SK-N-MC (cell line): ENCODE measurements at regions not wholly inside any gene's neighbourhood (a gene's known extent, or its start where the extent isn't known, plus 50 kb on each side); places are given as distances from the start of the nearest gene placed in this dataset.
A peak's percentile ranks its signal among the peaks of the same experiment; 100 is the strongest.

Experiments
- DNase-seq: peaks from one replicate; pipeline ENCODE4 v3.0.0-alpha.2; 2011; ENCODE audit warnings: low read depth, low spot score
- H3K27ac ChIP-seq: fragments of 200-600 bp; sonication (generic); 2 replicates; pipeline ENCODE4 v1.5.1; 2016; ENCODE audit warnings: mixed run types
- H3K36me3 ChIP-seq: fragments of 200-600 bp; sonication (generic); 2 replicates; pipeline ENCODE4 v1.6.1; 2017; ENCODE audit warnings: antibody characterized with exemption, low read length, mixed read lengths; ENCODE audit not compliant: insufficient read depth
- H3K4me3 ChIP-seq: fragments of 200-600 bp; sonication (generic); 2 replicates; pipeline ENCODE4 v1.5.1; 2016
- H3K9ac ChIP-seq: fragments of 200-600 bp; sonication (generic); 2 replicates; pipeline ENCODE4 v1.8.0; 2017; ENCODE audit warnings: mixed run types, mixed read lengths; ENCODE audit not compliant: insufficient read length
- H3K9me3 ChIP-seq: fragments of 200-600 bp; sonication (generic); 2 replicates; pipeline ENCODE4 v1.6.1; 2017; ENCODE audit warnings: low read depth, mild to moderate bottlenecking, antibody characterized with exemption, low read length, moderate library complexity, mixed read lengths
- EZH2 ChIP-seq: fragments of 200-600 bp; sonication (generic); IDR thresholded peaks from one replicate; pipeline ENCODE4 v1.6.1; 2017; ENCODE audit warnings: antibody characterized with exemption
- FOXP2 ChIP-seq: optimal IDR thresholded peaks from 2 replicates; pipeline ENCODE3; 2011; ENCODE audit warnings: mild to moderate bottlenecking, moderate library complexity; ENCODE audit not compliant: insufficient read depth; ENCODE audit errors: extremely low read length, control extremely low read depth
- POLR2AphosphoS5 ChIP-seq: IDR thresholded peaks from 2 replicates; pipeline ENCODE4 v1.6.1; 2012; ENCODE audit warnings: mild to moderate bottlenecking, low read depth, low read length, borderline replicate concordance

DNA sequence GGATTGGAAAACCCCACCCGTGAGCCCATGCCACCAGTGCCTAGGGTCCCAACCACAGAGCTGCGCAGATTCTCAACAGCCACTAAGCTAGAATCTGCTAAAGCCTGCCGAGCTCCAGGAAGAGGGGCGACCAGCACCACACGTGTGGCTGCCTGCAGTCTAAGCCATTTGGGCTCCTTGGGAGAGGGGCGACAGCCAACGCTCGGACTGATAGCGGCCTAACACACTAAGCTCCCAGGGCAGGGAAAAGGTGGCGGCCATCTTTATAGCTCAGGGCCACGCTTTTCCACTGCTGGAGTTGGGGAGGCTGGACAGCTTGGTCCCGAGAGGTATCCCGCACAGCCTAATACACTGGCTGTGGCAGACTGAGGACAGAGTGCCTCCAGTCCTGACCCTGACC lies 631.8 kb downstream of the CETN3 start:
- DNase-seq = no peak
- no peak overlapping the region for H3K27ac ChIP-seq
- no peaks in the 10 kb centered on the region for H3K36me3 ChIP-seq
- no peak overlapping the region for H3K9ac ChIP-seq
- TF ChIP-seq FOXP2 (no peak), EZH2 (no peak), POLR2AphosphoS5 (no peak)
- H3K9me3 ChIP-seq = no peaks in the 10 kb centered on the region
- no peak overlapping the region for H3K4me3 ChIP-seq

- Histone ChIP-seq H3K9me3 (no peaks in the 10 kb centered on the region), H3K36me3 (no peaks in the 10 kb centered on the region), H3K4me3 (no peak overlapping the region), H3K9ac (no peak overlapping the region), H3K27ac (no peak overlapping the region)
- TF ChIP-seq POLR2AphosphoS5 (no peak), EZH2 (no peak), FOXP2 (no peak)
- DNase-seq = no peak
Measured at GRCh38 chr5:89769975-89770374, 639.6 kb downstream of the CETN3 start.

GRCh38 chr5:89759802-89760201 lies 649.8 kb downstream of the CETN3 start:
- no peak for TF ChIP-seq FOXP2
- TF ChIP-seq EZH2 = no peak
- TF ChIP-seq POLR2AphosphoS5 = no peak
- Histone ChIP-seq H3K36me3 (no peaks in the 10 kb centered on the region), H3K9me3 (no peaks in the 10 kb centered on the region), H3K9ac (no peak overlapping the region), H3K27ac (no peak overlapping the region), H3K4me3 (no peak overlapping the region)
- DNase-seq = no peak

DNA sequence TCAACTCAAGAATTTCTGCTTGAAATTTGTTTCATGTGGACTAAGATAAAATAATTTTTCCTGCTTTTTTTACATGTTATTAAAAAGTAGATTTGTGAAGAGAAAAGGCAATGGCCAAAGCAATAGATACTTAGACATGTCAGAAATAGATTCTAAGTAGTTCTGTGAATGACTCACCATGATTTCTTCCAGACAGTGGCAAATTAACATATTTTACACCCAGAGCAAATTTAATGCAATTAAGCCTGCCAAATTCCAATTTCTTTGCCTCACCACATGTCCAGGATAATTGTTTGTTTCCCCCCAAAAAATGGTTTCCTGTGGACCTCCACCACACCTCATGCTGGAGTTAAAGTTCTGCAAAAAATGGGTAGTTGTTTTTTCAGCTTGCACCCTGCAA lies 651.4 kb downstream of the CETN3 start:
- Histone ChIP-seq H3K9ac (no peak overlapping the region), H3K27ac (no peak overlapping the region), H3K4me3 (no peak overlapping the region), H3K9me3 (no peaks in the 10 kb centered on the region), H3K36me3 (no peaks in the 10 kb centered on the region)
- no peak for DNase-seq
- TF ChIP-seq POLR2AphosphoS5 (no peak), FOXP2 (no peak), EZH2 (no peak)

DNA sequence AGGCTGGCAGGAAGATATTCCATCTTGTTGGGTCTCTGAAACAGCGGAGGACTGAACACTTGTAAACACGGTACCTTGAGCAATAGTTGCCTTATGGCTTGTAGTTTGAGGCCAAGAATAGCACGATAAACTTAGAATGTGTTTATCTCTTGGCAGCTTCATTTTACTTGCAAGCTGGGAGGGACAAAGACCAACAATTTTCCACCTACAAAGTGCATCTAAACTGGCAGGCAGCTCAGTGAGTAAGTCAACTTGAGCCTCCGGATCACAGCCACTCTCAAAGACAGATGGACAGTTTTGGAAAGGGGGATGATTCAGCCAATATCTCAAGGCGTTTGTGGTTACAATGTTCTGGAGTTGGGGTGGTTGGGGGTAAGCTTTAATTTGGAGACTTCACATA lies 652.6 kb downstream of the CETN3 start:
- no peak for TF ChIP-seq EZH2
- TF ChIP-seq POLR2AphosphoS5 = no peak
- TF ChIP-seq FOXP2 = no peak
- Histone ChIP-seq H3K36me3 (no peaks in the 10 kb centered on the region), H3K27ac (no peak overlapping the region), H3K4me3 (no peak overlapping the region), H3K9me3 (no peaks in the 10 kb centered on the region), H3K9ac (no peak overlapping the region)
- no peak for DNase-seq

DNA sequence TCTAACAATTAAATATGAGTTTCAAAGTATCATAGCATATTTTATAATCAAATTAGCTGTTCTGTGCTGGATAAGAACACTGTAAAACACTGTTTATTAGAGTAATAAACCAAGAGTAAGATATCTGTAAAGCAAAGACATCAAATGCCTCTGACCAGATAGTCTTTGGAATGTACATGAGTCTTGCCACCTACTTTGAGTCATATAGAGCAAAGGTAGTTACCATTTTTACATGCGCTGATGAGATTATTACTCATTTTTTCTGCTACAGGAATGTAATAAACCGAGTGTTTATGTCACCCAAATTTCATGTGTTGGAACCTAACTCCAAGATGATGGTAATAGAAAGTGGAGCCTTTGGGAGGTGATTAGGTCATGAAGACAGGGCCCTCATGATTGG lies 654.5 kb downstream of the CETN3 start:
- no peak overlapping the region for H3K9ac ChIP-seq
- no peak overlapping the region for H3K4me3 ChIP-seq
- H3K36me3 ChIP-seq = no peaks in the 10 kb centered on the region
- H3K27ac ChIP-seq = no peak overlapping the region
- no peak for DNase-seq
- TF ChIP-seq FOXP2 (no peak), POLR2AphosphoS5 (no peak), EZH2 (no peak)
- H3K9me3 ChIP-seq = no peaks in the 10 kb centered on the region

DNA sequence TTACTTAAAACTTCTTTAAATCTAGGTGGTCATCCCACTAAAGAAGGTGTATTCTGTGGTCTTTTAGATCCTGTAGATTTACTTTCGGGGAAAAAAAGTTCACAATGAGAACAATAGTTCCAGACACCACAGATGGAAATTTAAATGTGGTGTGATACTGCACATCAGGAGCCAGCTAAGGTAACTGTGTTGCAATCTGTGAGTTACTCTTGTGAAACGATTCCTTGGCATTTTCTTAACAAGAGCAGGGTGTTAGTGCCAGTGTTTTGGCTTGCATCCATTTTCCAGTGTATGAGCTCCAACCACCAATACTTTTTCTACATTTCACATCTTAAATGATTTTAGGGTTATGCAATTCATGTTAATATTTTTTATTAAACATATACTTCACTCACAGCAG lies 674.5 kb downstream of the CETN3 start:
- H3K9ac ChIP-seq = peak overlapping the region; percentile 23
- no peaks in the 10 kb centered on the region for H3K9me3 ChIP-seq
- DNase-seq = peak; percentile 80
- H3K27ac ChIP-seq = peak overlapping the region; percentile 73
- H3K36me3 ChIP-seq = no peaks in the 10 kb centered on the region
- no peak for TF ChIP-seq EZH2
- no peak for TF ChIP-seq POLR2AphosphoS5
- TF ChIP-seq FOXP2 = no peak
- peak overlapping the region; percentile 66 for H3K4me3 ChIP-seq

GRCh38 chr5:89733772-89734171 lies 675.8 kb downstream of the CETN3 start:
- no peak overlapping the region for H3K27ac ChIP-seq
- H3K9me3 ChIP-seq = no peaks in the 10 kb centered on the region
- H3K9ac ChIP-seq = no peak overlapping the region
- H3K4me3 ChIP-seq = no peak overlapping the region
- H3K36me3 ChIP-seq = no peaks in the 10 kb centered on the region
- no peak for TF ChIP-seq FOXP2
- TF ChIP-seq POLR2AphosphoS5 = no peak
- TF ChIP-seq EZH2 = no peak
- DNase-seq = no peak

- Histone ChIP-seq H3K9ac (no peak overlapping the region), H3K27ac (no peak overlapping the region), H3K36me3 (no peaks in the 10 kb centered on the region), H3K4me3 (no peak overlapping the region), H3K9me3 (no peaks in the 10 kb centered on the region)
- no peak for DNase-seq
- TF ChIP-seq FOXP2 (no peak), EZH2 (no peak), POLR2AphosphoS5 (no peak)
Measured at GRCh38 chr5:89729623-89730301, 679.8 kb downstream of the CETN3 start.
